Osteoblast (primary cell): ENCODE measurements at regions not wholly inside any gene's neighbourhood (a gene's known extent, or its start where the extent isn't known, plus 50 kb on each side); places are given as distances from the start of the nearest gene placed in this dataset.

ENCODE experiments used
- DNase-seq: peaks from one replicate; pipeline ENCODE4 v3.0.0; 2011; ENCODE audit warnings: low spot score, mixed read lengths; ENCODE audit not compliant: insufficient read length; ENCODE audit errors: missing footprints
- H2AFZ ChIP-seq: 2 replicates; pipeline ENCODE4 v1.6.0; 2011; ENCODE audit warnings: mild to moderate bottlenecking, low read length
- H3K27ac ChIP-seq: 2 replicates; pipeline ENCODE4 v1.5.1; 2011; ENCODE audit warnings: mild to moderate bottlenecking, low read depth, low read length, moderate library complexity
- H3K27me3 ChIP-seq: 2 replicates; pipeline ENCODE4 v1.6.0; 2012; ENCODE audit warnings: mild to moderate bottlenecking, control low read depth, inconsistent platforms, low read length, moderate library complexity; ENCODE audit not compliant: insufficient read depth
- H3K36me3 ChIP-seq: 2 replicates; pipeline ENCODE4 v1.5.1; 2011; ENCODE audit warnings: mild to moderate bottlenecking, low read length, control low read depth, moderate library complexity; ENCODE audit not compliant: insufficient read depth
- H3K4me1 ChIP-seq: 2 replicates; pipeline ENCODE4 v1.5.1; 2011; ENCODE audit warnings: mild to moderate bottlenecking, low read length, control low read depth, moderate library complexity; ENCODE audit not compliant: insufficient read depth
- H3K4me2 ChIP-seq: 2 replicates; pipeline ENCODE4 v1.6.0; 2011; ENCODE audit warnings: mild to moderate bottlenecking, low read length; ENCODE audit not compliant: insufficient read depth
- H3K4me3 ChIP-seq: fragments of 200-600 bp; sonication (generic); 3 replicates; pipeline ENCODE4 v1.5.1; 2012; ENCODE audit warnings: mild to moderate bottlenecking, low read length, inconsistent platforms; ENCODE audit not compliant: insufficient read depth
- H3K79me2 ChIP-seq: 2 replicates; pipeline ENCODE4 v1.6.0; 2012; ENCODE audit warnings: mild to moderate bottlenecking, low read length, control low read depth, inconsistent platforms; ENCODE audit not compliant: insufficient read depth
- H3K9me3 ChIP-seq: 2 replicates; pipeline ENCODE4 v1.5.1; 2011; ENCODE audit warnings: low read depth, low read length, control low read depth
- H4K20me1 ChIP-seq: 2 replicates; pipeline ENCODE4 v1.6.0; 2012; ENCODE audit warnings: mild to moderate bottlenecking, low read length, control low read depth; ENCODE audit not compliant: insufficient read depth
- CTCF ChIP-seq: IDR thresholded peaks from 2 replicates; pipeline ENCODE4 v1.5.1; 2011; ENCODE audit warnings: mild to moderate bottlenecking, low read depth, low read length, moderate library complexity; ENCODE audit errors: extremely low read depth

DNA sequence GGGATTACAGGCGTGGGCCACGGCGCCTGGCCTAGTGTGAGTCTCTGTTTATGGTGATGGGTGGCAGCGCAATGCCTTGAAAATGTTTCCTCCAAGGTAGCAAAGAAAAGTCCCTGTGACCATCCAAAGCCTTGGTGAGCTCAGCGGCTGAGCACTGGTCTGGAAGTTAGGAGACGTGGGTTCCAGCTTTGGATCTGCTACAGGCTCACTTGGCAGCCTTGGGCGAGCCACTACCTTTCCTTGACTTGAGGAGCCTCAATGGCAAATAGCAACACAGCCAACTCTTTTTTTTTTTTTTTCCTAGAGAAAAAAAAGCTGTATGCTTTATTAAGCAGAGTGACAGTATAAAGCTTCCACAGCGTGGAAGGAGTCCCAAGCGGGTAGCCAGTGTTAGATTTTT is 61.3 kb upstream of the RASD2 start:
- no peak for TF ChIP-seq CTCF
- DNase-seq: no peak
- Histone ChIP-seq H3K9me3 (no peaks in the 10 kb centered on the region), H3K27me3 (no peaks in the 10 kb centered on the region), H2AFZ (no peak overlapping the region), H3K79me2 (no peaks in the 10 kb centered on the region), H3K4me3 (no peak overlapping the region), H4K20me1 (no peaks in the 10 kb centered on the region), H3K4me1 (peaks cover 11% of the 10 kb centered on the region), H3K36me3 (no peaks in the 10 kb centered on the region), H3K4me2 (no peak overlapping the region), H3K27ac (no peak overlapping the region)

- no peaks in the 10 kb centered on the region for H3K79me2 ChIP-seq
- H3K4me2 ChIP-seq: peak overlapping the region; percentile 12
- no peak overlapping the region for H2AFZ ChIP-seq
- no peak for TF ChIP-seq CTCF
- H3K4me1 ChIP-seq: peaks cover 15% of the 10 kb centered on the region
- DNase-seq: no peak
- H4K20me1 ChIP-seq: no peaks in the 10 kb centered on the region
- H3K4me3 ChIP-seq: no peak overlapping the region
- H3K27me3 ChIP-seq: no peaks in the 10 kb centered on the region
- H3K36me3 ChIP-seq: no peaks in the 10 kb centered on the region
- H3K9me3 ChIP-seq: no peaks in the 10 kb centered on the region
- no peak overlapping the region for H3K27ac ChIP-seq
These were observed 60.6 kb upstream of the RASD2 start for GRCh38 chr22:35479985-35480550.

- peaks cover 16% of the 10 kb centered on the region for H3K4me1 ChIP-seq
- no peaks in the 10 kb centered on the region for H3K79me2 ChIP-seq
- no peaks in the 10 kb centered on the region for H3K9me3 ChIP-seq
- peak overlapping the region; percentile 13 for H2AFZ ChIP-seq
- no peak overlapping the region for H3K4me3 ChIP-seq
- H3K36me3 ChIP-seq: no peaks in the 10 kb centered on the region
- no peaks in the 10 kb centered on the region for H4K20me1 ChIP-seq
- H3K4me2 ChIP-seq: no peak overlapping the region
- DNase-seq: no peak
- no peaks in the 10 kb centered on the region for H3K27me3 ChIP-seq
- TF ChIP-seq CTCF: no peak
- H3K27ac ChIP-seq: no peak overlapping the region
These were observed 59.7 kb upstream of the RASD2 start for GRCh38 chr22:35480627-35481550.

DNA sequence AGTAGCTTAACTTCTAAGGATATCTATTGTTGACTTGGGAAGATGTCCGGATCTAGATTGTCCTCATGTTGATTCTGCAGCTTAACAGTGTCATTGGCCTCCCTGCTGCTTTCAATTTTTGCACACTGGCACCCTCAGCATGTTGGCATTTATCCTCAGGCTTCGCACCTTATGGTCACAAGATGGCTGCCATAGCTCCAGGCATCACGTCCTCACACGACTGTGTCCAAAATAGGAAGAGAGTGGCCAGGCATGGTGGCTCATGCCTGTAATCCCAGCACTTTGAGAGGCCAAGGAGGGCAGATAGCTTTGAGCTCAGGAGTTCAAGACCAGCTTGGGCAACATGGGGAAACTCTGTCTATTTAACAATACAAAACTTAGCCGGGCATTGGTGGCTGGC is 58.3 kb upstream of the RASD2 start:
- H3K4me3 ChIP-seq: no peak overlapping the region
- no peak overlapping the region for H2AFZ ChIP-seq
- H3K4me1 ChIP-seq: peaks cover 16% of the 10 kb centered on the region
- no peaks in the 10 kb centered on the region for H4K20me1 ChIP-seq
- H3K27ac ChIP-seq: no peak overlapping the region
- no peaks in the 10 kb centered on the region for H3K79me2 ChIP-seq
- no peaks in the 10 kb centered on the region for H3K27me3 ChIP-seq
- no peak for TF ChIP-seq CTCF
- DNase-seq: no peak
- no peak overlapping the region for H3K4me2 ChIP-seq
- no peaks in the 10 kb centered on the region for H3K36me3 ChIP-seq
- H3K9me3 ChIP-seq: no peaks in the 10 kb centered on the region
